Caco-2 (cell line): ENCODE measurements at regions not wholly inside any gene's neighbourhood (a gene's known extent, or its start where the extent isn't known, plus 50 kb on each side); places are given as distances from the start of the nearest gene placed in this dataset.

Experiments used
- BruUV-seq: library from RNA; stranded (reverse); fragments of 400-500 nt; replicated peaks from 2 replicates; lab custom pipeline; 2021; lab: Mats Ljungman, UMichigan
- CTCF ChIA-PET: fragments of 300-600 bp; sonication (Branson Sonifier 250); formaldehyde crosslinking; loops from one replicate; lab custom pipeline; 2022; ENCODE audit warnings: antibody characterized with exemption; lab: Charles Lee
- POLR2A ChIA-PET: fragments of 300-600 bp; sonication (Branson Sonifier 250); formaldehyde crosslinking; loops from one replicate; lab custom pipeline; 2022; ENCODE audit warnings: antibody characterized with exemption; lab: Charles Lee
- DNase-seq, 2 experiments: peaks; one replicate each; pipeline versions ENCODE4 v3.0.0 to v3.0.0-alpha.2; 2020 to 2022
- H3K27me3 ChIP-seq: replicated peaks from 2 replicates; pipeline ENCODE4 v1.6.0; 2011; ENCODE audit warnings: low read length; ENCODE audit not compliant: control insufficient read depth, insufficient read depth
- H3K36me3 ChIP-seq: 2 replicates; pipeline ENCODE4 v1.5.1; 2011; ENCODE audit warnings: low read length; ENCODE audit not compliant: control insufficient read depth, insufficient read depth
- H3K4me1 ChIP-seq: fragments of 250-450 bp; sonication (Bioruptor Pico); 2 replicates; pipeline ENCODE4 v1.5.1; 2020; ENCODE audit warnings: mild to moderate bottlenecking
- H3K4me3 ChIP-seq: 2 replicates; pipeline ENCODE4 v1.5.1; 2011; ENCODE audit warnings: low read depth, mild to moderate bottlenecking, control low read depth, low read length
- H3K9me3 ChIP-seq: fragments of 250-450 bp; sonication (Bioruptor Pico); 2 replicates; pipeline ENCODE4 v1.5.1; 2020; ENCODE audit warnings: mild to moderate bottlenecking, moderate library complexity
- H3K27ac Mint-ChIP-seq: one replicate; pipeline ENCODE4 v1.8.0; 2022; ENCODE audit warnings: mixed read lengths; ENCODE audit not compliant: unreplicated experiment
- H3K27me3 Mint-ChIP-seq: one replicate; pipeline ENCODE4 v1.8.0; 2022; ENCODE audit warnings: mixed read lengths; ENCODE audit not compliant: insufficient read depth, unreplicated experiment
- H3K36me3 Mint-ChIP-seq: one replicate; pipeline ENCODE4 v1.8.0; 2022; ENCODE audit warnings: mild to moderate bottlenecking, mixed read lengths; ENCODE audit not compliant: insufficient read depth, unreplicated experiment
- H3K4me1 Mint-ChIP-seq: one replicate; pipeline ENCODE4 v1.8.0; 2022; ENCODE audit warnings: low read depth, mixed read lengths; ENCODE audit not compliant: unreplicated experiment
- H3K4me3 Mint-ChIP-seq: one replicate; pipeline ENCODE4 v1.8.0; 2022; ENCODE audit warnings: mild to moderate bottlenecking, moderate library complexity, mixed read lengths; ENCODE audit not compliant: unreplicated experiment
- H3K9me3 Mint-ChIP-seq: one replicate; pipeline ENCODE4 v1.8.0; 2022; ENCODE audit warnings: mixed read lengths; ENCODE audit not compliant: unreplicated experiment
- intact Hi-C: fragments of 100-400 bp; cut with micrococcal nuclease; formaldehyde crosslinking; loops from one replicate; pipeline ENCODE4 v1.10.0; 2022; ENCODE audit not compliant: unreplicated experiment
- TF ChIP-seq, protein P1 (sequence below), 2 experiments: fragments of 200-600 bp in 1 of 2; IDR thresholded peaks; 1 replicate in 1 of 2; 2 replicates in 1 of 2; pipeline versions ENCODE4 v1.5.1 to v1.8.0; 2011 to 2022; ENCODE audit warnings: antibody characterized with exemption in 1 of 2, control low read depth in 1 of 2, inconsistent platforms in 1 of 2, low read depth in 1 of 2, low read length in 1 of 2, mild to moderate bottlenecking in 1 of 2, moderate library complexity in 1 of 2; ENCODE audit not compliant: insufficient read depth in 1 of 2, severe bottlenecking in 1 of 2, unreplicated experiment in 1 of 2

- CTCF ChIA-PET: no interaction called here
- no peak overlapping the region for H3K4me3 Mint-ChIP-seq
- H3K36me3 Mint-ChIP-seq: no peaks in the 10 kb centered on the region
- Histone ChIP-seq H3K27me3 (no peaks in the 10 kb centered on the region), H3K9me3 (no peaks in the 10 kb centered on the region), H3K36me3 (no peaks in the 10 kb centered on the region), H3K4me1 (no peaks in the 10 kb centered on the region), H3K4me3 (no peak overlapping the region)
- TF ChIP-seq, protein P1, sequence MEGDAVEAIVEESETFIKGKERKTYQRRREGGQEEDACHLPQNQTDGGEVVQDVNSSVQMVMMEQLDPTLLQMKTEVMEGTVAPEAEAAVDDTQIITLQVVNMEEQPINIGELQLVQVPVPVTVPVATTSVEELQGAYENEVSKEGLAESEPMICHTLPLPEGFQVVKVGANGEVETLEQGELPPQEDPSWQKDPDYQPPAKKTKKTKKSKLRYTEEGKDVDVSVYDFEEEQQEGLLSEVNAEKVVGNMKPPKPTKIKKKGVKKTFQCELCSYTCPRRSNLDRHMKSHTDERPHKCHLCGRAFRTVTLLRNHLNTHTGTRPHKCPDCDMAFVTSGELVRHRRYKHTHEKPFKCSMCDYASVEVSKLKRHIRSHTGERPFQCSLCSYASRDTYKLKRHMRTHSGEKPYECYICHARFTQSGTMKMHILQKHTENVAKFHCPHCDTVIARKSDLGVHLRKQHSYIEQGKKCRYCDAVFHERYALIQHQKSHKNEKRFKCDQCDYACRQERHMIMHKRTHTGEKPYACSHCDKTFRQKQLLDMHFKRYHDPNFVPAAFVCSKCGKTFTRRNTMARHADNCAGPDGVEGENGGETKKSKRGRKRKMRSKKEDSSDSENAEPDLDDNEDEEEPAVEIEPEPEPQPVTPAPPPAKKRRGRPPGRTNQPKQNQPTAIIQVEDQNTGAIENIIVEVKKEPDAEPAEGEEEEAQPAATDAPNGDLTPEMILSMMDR (IDR thresholded peaks at IDR 0.05; ENCODE audit: insufficient read depth in 1 of 2, low read depth in 1 of 2, low read length in 1 of 2, severe bottlenecking in 1 of 2, unreplicated experiment in 1 of 2): no peak
- intact Hi-C loops: no loop called here
- H3K4me1 Mint-ChIP-seq: no peaks in the 10 kb centered on the region
- BruUV-seq: no TSS peak
- no peak overlapping the region for H3K27ac Mint-ChIP-seq
- no peak for DNase-seq
- H3K27me3 Mint-ChIP-seq: no peaks in the 10 kb centered on the region
- POLR2A ChIA-PET: no interaction called here
- H3K9me3 Mint-ChIP-seq: peaks cover 22% of the 10 kb centered on the region
Measured at GRCh38 chr9:12956805-12957204, 182.0 kb downstream of the LURAP1L start.

GRCh38 chr9:12958279-12958678 lies 183.5 kb downstream of the LURAP1L start:
- no peaks in the 10 kb centered on the region for H3K27me3 Mint-ChIP-seq
- no peak overlapping the region for H3K4me3 Mint-ChIP-seq
- CTCF ChIA-PET: no interaction called here
- TF ChIP-seq, protein P1 (IDR thresholded peaks at IDR 0.05; ENCODE audit: insufficient read depth in 1 of 2, low read depth in 1 of 2, low read length in 1 of 2, severe bottlenecking in 1 of 2, unreplicated experiment in 1 of 2): no peak
- intact Hi-C loops: no loop called here
- H3K4me1 Mint-ChIP-seq: no peaks in the 10 kb centered on the region
- H3K36me3 Mint-ChIP-seq: no peaks in the 10 kb centered on the region
- Histone ChIP-seq H3K9me3 (no peaks in the 10 kb centered on the region), H3K27me3 (no peaks in the 10 kb centered on the region), H3K4me3 (no peak overlapping the region), H3K4me1 (no peaks in the 10 kb centered on the region), H3K36me3 (no peaks in the 10 kb centered on the region)
- no TSS peak for BruUV-seq
- peaks cover 22% of the 10 kb centered on the region for H3K9me3 Mint-ChIP-seq
- POLR2A ChIA-PET: no interaction called here
- no peak overlapping the region for H3K27ac Mint-ChIP-seq
- no peak for DNase-seq

DNA sequence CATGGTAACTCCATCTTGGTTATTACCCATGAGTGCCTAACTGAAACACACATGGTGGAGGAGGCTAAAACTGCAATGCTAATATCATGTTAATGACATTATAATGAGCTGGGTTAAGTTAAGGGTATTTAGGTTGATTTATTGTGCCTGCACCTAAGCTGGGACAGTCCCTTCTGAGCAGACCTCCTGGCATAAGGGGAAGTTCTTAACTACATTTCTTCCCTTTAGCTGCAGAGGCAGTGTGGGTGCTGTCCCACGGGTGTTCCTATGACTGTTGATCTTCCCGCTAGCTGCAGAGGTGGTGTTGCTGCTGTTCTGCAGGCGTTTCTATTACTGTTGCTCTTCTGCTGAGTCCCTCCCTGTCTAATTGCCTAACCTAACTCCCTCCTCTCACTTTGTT lies 183.9 kb downstream of the LURAP1L start:
- POLR2A ChIA-PET: no interaction called here
- intact Hi-C loops: no loop called here
- BruUV-seq: no TSS peak

More for the DNA sequence above, 183.9 kb downstream of the LURAP1L start:
- Histone ChIP-seq H3K36me3 (no peaks in the 10 kb centered on the region), H3K27me3 (no peaks in the 10 kb centered on the region), H3K9me3 (no peaks in the 10 kb centered on the region), H3K4me3 (no peak overlapping the region), H3K4me1 (no peaks in the 10 kb centered on the region)
- H3K9me3 Mint-ChIP-seq: peaks cover 22% of the 10 kb centered on the region
- no peak overlapping the region for H3K27ac Mint-ChIP-seq
- CTCF ChIA-PET: no interaction called here
- H3K4me3 Mint-ChIP-seq: no peak overlapping the region
- no peaks in the 10 kb centered on the region for H3K36me3 Mint-ChIP-seq
- TF ChIP-seq, protein P1 (IDR thresholded peaks at IDR 0.05; ENCODE audit: insufficient read depth in 1 of 2, low read depth in 1 of 2, low read length in 1 of 2, severe bottlenecking in 1 of 2, unreplicated experiment in 1 of 2): no peak
- H3K4me1 Mint-ChIP-seq: no peaks in the 10 kb centered on the region
- no peaks in the 10 kb centered on the region for H3K27me3 Mint-ChIP-seq
- DNase-seq: no peak
